BJ (cell line): ENCODE measurements at regions not wholly inside any gene's neighbourhood (a gene's known extent, or its start where the extent isn't known, plus 50 kb on each side); places are given as distances from the start of the nearest gene placed in this dataset.

Source experiments
- CTCF ChIA-PET: fragments of 350-600 bp; formaldehyde crosslinking; extraction: SDS; loops from one replicate; lab custom pipeline; 2021; ENCODE audit warnings: antibody characterized with exemption, inconsistent platforms; lab: Yijun Ruan, JAX
- POLR2A ChIA-PET: fragments of 300-600 bp; sonication (Branson Sonifier 250); formaldehyde crosslinking; extraction: SDS; loops from one replicate; lab custom pipeline; 2021; ENCODE audit warnings: antibody characterized with exemption; lab: Charles Lee
- DNase-seq: peaks from one replicate; pipeline ENCODE4 v3.0.0-alpha.2; 2011; ENCODE audit warnings: low read depth
- H3K27me3 ChIP-seq: 2 replicates; pipeline ENCODE4 v1.6.0; 2011; ENCODE audit warnings: low read length; ENCODE audit not compliant: control insufficient read depth, insufficient read depth
- H3K36me3 ChIP-seq: 2 replicates; pipeline ENCODE4 v1.5.1; 2011; ENCODE audit warnings: low read length; ENCODE audit not compliant: control insufficient read depth, insufficient read depth
- H3K4me3 ChIP-seq: 2 replicates; pipeline ENCODE4 v1.5.1; 2011; ENCODE audit warnings: low read depth, mild to moderate bottlenecking, control low read depth, low read length
- CTCF ChIP-seq: IDR thresholded peaks from 2 replicates; pipeline ENCODE4 v1.5.1; 2011; ENCODE audit warnings: low read depth, mild to moderate bottlenecking, control low read depth, inconsistent platforms, low read length, moderate library complexity; ENCODE audit not compliant: insufficient read depth

GRCh38 chr17:55635253-55635914 is 87.3 kb downstream of the TMEM100 start:
- Histone ChIP-seq H3K27me3 (no peaks in the 10 kb centered on the region), H3K36me3 (no peaks in the 10 kb centered on the region), H3K4me3 (no peak overlapping the region)
- POLR2A ChIA-PET, result no interaction called here
- no peak for DNase-seq
- no peak for TF ChIP-seq CTCF
- CTCF ChIA-PET, result interaction anchor here (5.2 kb wide), 1 partner anchor 110 kb away, joined by 35 read pairs; no protein-coding TSS in a partner anchor

- no peak overlapping the region for H3K4me3 ChIP-seq
- ChIA-PET CTCF (interaction anchor here (5.2 kb wide), 1 partner anchor 109 kb away, joined by 35 read pairs; no protein-coding TSS in a partner anchor), POLR2A (no interaction called here)
- H3K27me3 ChIP-seq, result no peaks in the 10 kb centered on the region
- DNase-seq, result no peak
- no peak for TF ChIP-seq CTCF
- H3K36me3 ChIP-seq, result no peaks in the 10 kb centered on the region
These were observed 88.0 kb downstream of the TMEM100 start for GRCh38 chr17:55634702-55635101.

GRCh38 chr17:55632893-55633292 is 89.8 kb downstream of the TMEM100 start:
- TF ChIP-seq CTCF, result no peak
- H3K27me3 ChIP-seq, result no peaks in the 10 kb centered on the region
- no peak for DNase-seq
- ChIA-PET POLR2A (no interaction called here), CTCF (interaction anchor here (1.6 kb wide), 1 partner anchor 9 kb away, joined by 3 read pairs; no protein-coding TSS in a partner anchor)
- H3K4me3 ChIP-seq, result no peak overlapping the region
- H3K36me3 ChIP-seq, result no peaks in the 10 kb centered on the region

- TF ChIP-seq CTCF, result no peak
- ChIA-PET POLR2A (no interaction called here), CTCF (interaction anchor here (0.8 to 1.6 kb wide), 3 partner anchors 9 to 106 kb away, joined by 3 read pairs; no protein-coding TSS in a partner anchor)
- no peak for DNase-seq
- Histone ChIP-seq H3K36me3 (no peaks in the 10 kb centered on the region), H3K27me3 (no peaks in the 10 kb centered on the region), H3K4me3 (no peak overlapping the region)
These were observed 90.4 kb downstream of the TMEM100 start for GRCh38 chr17:55632236-55632635.

- no peak for TF ChIP-seq CTCF
- Histone ChIP-seq H3K36me3 (no peaks in the 10 kb centered on the region), H3K27me3 (no peaks in the 10 kb centered on the region), H3K4me3 (no peak overlapping the region)
- DNase-seq, result no peak
- CTCF ChIA-PET, result no interaction called here
- POLR2A ChIA-PET, result no interaction called here
These were observed 92.7 kb downstream of the TMEM100 start for GRCh38 chr17:55629995-55630394.
